GM21737 (cell line): ENCODE measurements at regions not wholly inside any gene's neighbourhood (a gene's known extent, or its start where the extent isn't known, plus 50 kb on each side); places are given as distances from the start of the nearest gene placed in this dataset.

Source experiments
- ATAC-seq: cut with Tn5 transposase; IDR thresholded peaks from one replicate; pipeline ENCODE4 v1.9.1; 2021; ENCODE audit warnings: mild to moderate bottlenecking, moderate library complexity; ENCODE audit not compliant: unreplicated experiment

DNA sequence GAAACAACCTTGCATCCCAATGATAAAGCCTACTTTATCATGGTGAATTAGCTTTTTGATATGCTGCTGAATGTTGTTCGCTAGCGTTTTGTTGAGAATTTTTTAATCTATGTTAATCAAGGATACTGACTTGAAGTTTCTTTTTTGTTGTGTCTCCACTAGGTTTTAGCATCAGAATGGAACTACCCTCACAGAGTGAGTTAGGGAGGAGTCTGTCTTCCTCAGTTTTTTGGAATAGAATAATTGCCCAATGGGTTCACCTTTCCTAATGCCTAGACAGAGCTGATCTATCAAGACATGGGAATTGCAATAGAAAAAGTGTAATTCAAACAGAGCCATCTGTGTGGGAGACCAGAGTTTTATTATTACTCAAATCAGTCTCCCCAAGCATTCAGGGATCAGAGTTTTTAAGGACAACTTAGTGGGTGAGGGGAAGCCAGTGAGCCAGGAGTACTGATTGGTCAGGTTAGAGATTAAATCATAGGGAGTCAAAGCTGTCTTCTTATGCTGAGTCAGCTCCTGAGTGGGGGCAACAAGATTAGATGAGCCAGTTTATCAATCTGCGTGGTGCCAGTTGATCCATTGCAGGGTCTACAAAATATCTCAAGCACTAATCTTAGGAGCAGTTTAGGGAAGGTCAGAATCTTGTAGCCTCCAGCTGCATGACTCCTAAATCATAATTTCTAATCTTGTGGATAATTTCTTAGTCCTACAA lies 237.4 kb upstream of the PPP2R3A start:
- ATAC-seq = no peak

DNA sequence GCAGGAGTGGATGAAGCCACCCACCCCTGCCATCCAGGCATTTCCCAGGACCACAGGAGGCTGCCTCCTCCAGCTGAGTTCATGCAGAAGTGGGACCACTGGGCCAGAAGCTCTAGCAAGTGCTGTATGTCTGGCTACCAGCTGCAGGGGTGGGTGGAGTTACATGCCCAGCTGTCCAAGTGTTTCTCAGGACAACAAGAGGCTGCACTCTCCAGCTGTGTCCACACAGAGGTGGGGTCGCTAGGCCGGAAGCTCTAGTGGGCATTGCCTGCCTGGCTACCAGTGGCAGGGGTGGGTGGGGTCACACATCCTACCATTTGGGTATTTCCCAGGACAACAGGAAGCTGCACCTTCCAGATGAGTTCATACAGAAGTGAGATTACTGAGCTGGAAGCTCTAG lies 234.0 kb upstream of the PPP2R3A start:
- ATAC-seq = no peak

DNA sequence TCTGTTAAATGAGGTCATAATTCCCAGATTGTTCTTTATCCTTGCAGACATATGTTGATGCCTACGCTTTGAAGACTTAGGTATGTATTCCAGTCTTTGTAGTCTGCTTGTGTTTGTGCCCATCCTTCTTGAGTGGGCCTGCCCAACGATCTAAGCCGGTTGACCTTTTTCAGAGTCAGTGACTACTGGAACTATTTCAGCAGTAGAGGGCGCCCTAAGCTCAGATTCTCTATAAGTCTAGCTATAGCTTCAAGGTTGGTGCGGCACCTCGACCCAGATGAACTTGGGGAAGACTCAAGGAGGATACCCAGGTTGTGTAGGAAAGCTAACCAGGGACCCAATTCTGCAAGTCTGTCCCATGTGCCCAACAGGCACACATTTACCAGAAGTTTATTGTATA lies 228.8 kb upstream of the PPP2R3A start:
- ATAC-seq = no peak

DNA sequence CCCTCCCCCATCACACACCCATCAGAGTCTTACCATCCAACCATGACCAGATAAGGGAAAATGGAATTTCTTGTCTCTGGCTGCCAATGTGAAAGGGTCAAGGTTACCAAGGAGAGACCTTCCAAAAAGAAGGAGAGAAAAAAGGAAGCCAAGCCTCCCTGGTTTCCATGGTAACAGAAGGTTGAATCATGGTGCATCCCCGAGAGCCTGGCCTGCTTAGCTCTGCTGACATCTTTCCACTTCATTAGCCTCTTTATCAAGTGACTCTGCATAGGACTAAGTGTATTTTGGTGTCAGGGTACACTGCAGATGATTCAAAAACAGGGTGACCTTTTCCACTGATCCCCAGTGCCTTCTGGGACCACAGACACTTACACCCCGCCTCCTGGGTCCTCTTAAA lies 225.7 kb upstream of the PPP2R3A start:
- ATAC-seq = no peak

DNA sequence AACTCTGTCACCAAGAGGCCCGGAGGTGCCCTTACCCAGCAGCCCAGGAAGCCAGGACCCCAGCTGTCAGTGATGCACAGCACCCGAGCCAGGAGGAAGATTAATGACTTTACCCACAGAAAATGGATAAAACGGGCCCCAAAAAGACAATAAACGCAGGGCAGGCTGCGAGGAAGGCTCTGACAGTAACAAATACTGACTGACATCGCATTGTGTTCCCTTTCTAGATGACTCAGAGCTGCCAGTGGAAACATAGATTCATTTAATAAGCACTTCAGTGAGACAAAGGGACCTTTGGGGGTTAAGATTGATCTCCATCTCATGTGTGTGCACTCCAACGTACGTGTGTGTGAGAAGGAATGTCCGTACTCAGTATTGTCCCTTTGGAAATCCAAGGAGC lies 225.3 kb upstream of the PPP2R3A start:
- no peak for ATAC-seq

DNA sequence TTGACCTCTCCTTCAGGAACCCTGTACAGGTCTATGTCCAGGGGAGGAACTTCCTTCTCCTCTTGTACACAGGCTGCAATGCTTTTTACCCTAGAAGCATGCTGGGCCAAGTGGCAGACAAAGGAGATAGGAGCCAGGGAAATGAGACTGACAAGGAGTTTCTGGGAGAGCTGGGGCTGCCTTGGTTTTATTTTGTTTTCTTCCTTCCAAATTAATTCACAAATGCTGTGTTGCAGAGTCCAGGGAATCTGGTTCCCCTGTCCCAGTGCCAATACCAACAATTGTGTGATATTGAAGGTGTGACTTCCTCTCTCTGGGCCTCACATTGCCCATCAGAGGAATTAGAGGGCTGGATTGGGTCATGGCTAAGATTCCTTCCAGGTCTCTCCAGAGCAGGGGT lies 224.8 kb upstream of the PPP2R3A start:
- no peak for ATAC-seq

DNA sequence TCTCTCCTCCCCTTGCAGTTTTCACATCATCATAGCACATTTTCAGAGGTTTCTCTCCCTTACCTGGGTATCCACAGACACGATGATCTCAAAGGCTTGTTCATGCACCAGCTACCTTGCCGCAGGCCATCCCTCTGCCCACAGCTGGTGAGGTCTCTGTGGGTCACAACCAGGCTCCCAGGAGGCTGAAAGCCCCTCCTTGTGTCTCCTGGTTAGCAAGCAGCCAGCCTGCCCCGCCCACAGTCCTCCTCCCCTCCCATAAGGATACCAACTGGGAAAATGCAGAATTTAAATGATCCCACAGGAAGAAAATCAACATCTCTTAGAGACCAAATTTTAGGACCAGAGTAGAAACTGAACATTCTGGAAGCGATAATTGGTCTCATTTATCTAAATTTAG lies 213.5 kb upstream of the PPP2R3A start:
- no peak for ATAC-seq

DNA sequence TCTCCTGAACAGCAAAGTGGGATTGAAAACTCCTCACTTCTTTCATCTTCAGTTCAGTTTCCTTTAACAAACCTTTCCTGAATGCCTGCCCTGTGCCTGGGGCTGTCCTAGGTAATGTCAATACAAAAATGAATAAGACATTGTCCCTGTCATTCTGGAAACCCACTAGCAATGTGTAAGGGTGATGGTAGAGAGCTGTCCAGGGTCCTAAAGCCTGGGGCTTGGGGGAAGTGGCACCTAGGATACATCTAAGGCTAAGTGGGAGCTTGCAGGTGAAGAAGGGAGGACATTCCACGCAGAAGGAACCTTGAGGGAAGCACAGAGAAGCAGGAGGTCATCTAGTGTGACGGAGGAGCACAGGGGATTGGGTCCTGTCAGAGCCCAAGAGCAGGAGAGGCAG lies 212.7 kb upstream of the PPP2R3A start:
- no peak for ATAC-seq

DNA sequence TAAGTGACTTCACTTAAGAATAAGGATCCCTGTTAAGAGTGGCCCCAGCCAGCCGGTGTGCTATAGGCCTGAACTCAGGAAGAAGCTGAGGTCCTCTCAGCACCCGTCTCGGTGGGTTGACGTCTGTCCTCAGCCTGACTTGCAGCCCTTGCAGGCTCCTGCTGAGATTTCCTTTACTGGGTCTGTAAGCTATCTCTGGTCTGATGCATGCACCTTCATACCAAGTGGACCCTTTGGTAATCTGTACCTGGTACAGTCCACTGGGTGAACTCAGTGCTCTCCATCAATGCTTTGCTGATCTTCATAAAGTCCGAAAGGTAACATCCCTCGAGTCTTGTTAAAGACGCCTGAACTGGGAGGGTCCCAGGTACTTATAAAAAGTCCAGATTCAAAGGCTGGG lies 212.0 kb upstream of the PPP2R3A start:
- ATAC-seq = no peak

DNA sequence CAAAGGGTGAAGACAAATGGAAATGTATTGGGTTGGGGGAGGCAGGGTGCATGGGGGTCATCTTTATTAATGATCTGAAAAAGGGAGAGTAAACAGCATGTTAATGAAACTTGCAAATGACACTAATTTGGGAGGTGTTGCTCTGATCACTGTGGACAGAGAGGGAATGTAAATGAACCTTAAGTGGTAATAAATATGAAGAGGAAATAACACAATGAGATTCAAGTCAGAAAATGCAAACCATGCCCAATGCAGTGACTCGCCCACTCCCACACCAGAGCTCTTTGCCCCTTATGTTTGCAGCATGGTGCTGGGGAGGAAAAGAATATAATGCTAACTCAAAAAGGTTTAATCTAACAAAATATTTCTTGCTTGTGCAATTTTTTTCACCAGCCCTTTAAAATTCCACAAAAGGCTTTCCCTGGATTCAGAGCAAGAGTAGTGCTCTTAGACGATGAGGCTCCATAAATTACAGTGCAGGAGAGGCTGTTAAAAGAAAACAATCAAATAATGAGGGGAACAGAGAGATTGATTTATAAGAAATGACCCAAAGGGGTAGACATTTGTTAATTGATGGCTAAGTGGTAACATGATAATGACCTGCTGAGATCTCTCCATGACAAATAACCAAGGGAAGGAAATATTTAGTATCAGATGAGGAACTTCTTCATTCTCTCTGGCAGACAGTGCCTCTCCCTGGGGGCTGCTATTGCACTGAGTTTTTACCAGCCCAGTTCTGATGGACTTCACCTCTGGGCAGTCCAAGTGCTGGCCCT lies 210.0 kb upstream of the PPP2R3A start:
- ATAC-seq = no peak

DNA sequence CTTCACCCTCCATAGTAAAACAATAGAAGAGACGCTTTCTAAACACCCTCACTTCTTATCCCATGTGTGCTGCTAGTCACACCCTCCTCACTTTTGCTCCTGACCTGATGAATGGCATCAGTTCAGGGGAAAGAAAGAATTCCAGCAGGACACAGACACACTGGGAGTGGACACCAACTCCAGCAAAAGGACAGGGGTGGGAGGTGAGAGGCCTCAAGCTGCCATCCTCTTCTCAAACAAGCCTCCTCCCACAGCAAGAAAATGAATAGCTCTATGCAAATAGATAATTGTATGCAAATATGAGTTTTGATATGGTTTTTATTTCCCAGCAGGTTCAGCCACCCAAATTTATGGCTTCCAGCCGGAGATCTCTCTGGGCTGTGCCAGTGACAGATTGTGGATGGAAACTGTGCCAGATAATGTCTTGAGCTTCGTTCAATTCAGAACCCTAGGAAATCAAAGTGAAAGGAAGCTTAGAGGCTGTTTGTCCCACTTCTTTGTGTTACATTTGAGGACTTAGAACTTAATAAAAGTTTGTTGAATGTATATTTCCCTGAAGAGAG lies 209.3 kb upstream of the PPP2R3A start:
- no peak for ATAC-seq

DNA sequence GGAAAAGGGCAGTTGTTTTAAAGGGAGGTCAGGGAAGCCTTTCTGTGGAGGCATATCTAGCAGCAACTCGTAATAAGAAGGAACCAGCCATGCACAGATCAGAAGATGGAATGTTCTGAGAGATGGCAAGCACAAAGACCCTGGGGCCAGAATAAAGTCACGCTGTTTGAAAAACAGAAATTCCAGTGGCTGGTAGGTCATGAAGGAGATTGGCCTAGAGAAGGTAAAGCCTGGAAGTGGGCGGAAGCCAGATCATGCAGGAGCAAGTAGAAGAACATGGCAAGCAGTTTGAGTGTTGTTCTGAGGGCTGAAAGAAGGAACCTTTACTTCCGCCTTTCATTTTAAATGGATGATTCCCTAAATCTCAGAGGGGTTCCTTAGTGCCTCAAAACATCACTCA lies 208.1 kb upstream of the PPP2R3A start:
- ATAC-seq = no peak

DNA sequence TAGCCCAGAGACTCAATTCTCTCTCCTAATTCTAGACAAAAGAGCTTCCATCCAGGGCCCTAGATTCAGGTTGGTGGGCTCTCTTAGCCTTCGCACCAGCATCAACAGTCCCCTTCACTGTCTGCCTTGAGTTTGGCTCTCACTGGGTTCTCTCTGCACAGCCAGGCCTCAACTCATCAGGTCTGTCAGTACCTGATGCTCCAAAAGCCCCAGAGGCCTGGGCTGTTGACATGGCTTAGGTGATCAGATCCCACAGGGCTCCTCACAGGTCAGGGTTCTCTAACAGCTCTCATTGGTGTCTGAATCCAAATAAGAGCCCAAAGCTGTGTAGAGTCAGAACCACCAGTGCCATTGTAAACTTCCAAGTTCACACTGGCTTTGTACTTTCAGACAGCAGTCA lies 206.6 kb upstream of the PPP2R3A start:
- ATAC-seq = no peak

DNA sequence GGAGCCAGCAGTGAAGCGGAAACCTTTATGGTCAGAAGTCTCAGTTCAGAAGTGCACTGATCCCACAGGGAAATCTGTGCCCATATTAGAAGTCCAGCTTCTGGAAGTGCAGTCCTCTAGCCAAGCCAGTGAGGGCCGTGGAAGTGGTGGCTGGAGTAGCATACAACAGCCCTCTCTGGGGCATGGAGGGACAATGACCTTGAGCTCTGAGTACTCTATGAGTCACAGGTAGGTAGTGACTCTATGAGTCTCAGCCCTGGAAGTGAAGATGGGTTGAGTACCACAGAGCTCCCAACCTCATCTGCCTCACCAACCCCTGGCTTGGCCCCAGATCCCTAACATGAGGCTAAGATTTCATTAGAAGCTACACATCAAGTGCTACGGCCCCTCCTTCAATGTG lies 205.9 kb upstream of the PPP2R3A start:
- ATAC-seq = no peak

DNA sequence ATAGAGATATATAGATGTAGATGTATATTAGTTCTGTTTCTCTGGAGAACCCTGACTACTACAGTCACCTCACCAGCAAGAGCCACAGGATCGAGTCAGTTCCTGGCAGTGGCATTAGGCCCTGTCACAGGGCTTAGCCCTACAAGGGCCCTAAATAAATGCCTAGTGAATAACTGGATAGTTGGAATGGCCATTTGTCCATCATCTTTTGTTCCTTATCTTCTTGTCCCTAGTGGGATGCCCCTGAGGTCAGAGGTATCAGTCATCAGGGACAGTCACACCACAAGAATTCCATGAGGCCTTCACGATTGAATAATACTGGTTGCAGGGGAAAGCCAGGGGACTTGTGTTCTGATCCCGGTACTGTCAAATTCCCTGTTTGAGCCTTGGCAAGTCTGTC lies 204.9 kb upstream of the PPP2R3A start:
- ATAC-seq = no peak

DNA sequence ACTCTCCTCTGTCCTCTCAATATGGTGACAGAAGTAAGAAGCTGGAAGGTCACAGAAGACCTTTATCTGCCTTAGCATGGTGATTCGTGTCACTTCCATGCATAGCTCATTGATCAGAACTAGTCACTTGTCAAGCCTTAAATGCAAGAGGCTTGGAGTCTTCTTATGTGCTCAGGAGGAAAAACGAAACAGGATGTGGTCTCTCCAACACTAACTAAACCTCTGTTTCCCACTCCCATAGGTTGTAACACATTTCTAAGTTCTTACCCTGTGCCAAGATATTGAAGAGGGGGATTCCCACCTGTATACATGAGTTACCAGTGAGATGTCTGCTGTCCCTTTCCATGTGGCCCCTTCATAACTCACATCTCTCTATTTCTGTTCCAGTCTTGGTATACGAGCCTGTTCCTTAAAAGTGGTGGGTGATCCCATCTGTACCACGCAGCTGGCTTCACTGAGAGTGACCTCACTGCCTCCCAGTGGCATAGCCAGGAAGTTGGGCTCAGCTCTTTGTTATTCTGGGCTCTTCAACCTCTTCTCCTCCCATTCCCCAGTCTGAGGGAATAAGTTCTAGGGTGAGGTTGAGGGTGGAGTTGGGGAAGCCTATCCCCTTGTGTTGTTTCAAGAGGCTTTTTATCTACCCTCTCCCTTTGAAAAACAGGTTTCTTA lies 203.2 kb upstream of the PPP2R3A start:
- no peak for ATAC-seq

DNA sequence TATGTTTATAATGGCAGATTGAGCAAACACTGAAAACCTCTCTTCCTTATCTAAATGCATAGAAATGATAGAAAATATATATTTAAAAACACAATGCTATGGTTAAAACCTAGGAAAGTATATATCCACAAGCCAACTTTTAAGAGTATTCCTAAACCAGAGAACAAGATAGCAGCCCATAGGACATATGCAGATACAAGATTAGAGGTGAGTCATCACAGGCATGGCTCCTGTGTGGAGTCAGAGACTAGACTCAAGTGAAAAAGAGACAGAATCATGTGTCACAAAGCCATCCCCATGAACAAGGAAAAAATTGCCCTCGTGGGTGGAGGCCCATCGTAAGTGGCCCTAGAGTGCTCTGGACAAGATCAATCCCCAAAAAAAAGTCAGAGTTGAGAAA lies 199.4 kb upstream of the PPP2R3A start:
- no peak for ATAC-seq

DNA sequence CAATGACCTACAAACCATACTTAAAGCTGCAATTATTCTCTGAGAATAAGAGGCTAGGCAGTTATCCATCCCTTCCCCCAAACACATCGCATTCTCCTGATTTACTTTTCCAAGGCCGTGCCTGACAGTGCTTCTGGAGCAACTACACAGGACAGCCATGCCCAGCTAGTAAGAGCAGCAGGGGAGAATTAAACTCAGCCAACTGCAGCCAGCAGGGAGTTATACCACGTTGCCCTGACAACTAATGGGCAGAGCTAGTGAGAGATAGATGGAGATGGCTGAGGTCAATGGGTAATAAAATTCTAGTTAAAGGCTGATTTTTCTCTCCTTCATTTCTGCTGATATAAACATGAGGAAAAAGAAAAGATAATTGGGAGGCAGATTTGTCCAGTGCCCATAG lies 193.8 kb upstream of the PPP2R3A start:
- no peak for ATAC-seq

DNA sequence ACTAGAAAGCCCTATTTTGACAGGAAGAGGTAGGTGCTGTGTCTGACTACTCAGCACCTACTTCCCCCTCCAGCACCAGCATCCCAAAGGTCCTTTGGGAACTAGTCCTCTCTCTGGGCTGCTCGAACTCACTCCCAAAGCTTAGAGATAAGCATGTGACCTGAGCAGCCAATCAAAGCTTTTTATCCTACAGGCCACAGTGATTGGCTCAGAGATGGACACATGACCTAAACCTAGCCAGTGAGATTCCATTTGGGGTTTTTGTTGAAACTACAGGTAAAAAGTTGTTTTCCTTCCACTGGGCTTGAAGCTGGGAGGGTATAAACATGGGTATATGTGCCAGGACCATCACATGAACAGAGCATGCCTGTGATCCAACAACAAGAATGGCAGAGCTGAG lies 186.5 kb upstream of the PPP2R3A start:
- no peak for ATAC-seq

DNA sequence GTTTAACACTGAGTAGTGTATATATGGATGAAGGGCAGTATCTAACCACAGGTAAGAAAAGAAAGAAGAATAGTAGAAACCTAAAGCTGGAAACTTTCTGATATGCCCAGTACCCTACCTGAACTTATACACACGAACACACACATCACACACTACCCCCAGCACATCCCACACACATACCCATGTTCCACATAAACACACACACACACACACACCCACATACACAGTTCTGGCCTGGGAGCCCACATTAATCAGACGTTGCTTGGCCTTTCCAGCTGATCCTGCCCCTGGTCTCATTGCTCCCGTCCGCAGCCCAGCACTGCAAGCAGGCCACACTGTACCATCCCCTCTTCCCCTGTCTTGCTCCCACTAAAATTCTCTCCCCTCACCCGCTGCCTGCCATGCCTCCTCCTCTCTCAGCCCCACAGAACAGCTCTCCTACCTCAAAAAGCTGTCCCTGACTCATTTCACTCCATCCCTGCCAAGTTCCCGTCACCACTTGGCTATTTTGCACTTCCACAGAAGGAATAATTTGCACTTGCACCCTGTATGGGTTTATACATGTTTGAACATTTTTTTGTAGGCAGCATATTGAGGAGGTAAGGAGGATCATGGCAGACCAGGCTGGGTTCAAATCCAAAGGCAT lies 185.8 kb upstream of the PPP2R3A start:
- no peak for ATAC-seq
